CD4-positive, alpha-beta T cell treated with Interleukin-6 for 4 hours (primary cell): ENCODE measurements at regions not wholly inside any gene's neighbourhood (a gene's known extent, or its start where the extent isn't known, plus 50 kb on each side); places are given as distances from the start of the nearest gene placed in this dataset.
"Not testable (repeated sequence)": the region's sequence is repeated elsewhere in the genome, so short reads cannot be mapped to it uniquely, and the experiment has no call there.

Source experiments
- DNase-seq: peaks from one replicate; pipeline ENCODE4 v3.0.0-alpha.2; 2020; ENCODE audit warnings: mixed read lengths

- DNase-seq: no peak
Observed at GRCh38 chr13:78060966-78061365, 142.3 kb upstream of the EDNRB start.

- not testable (repeated sequence) for DNase-seq
Observed at GRCh38 chr13:78056865-78057264, 138.2 kb upstream of the EDNRB start.

GRCh38 chr13:78054157-78054556 lies 135.5 kb upstream of the EDNRB start:
- no peak for DNase-seq

GRCh38 chr13:78047151-78047550 lies 128.5 kb upstream of the EDNRB start:
- DNase-seq: no peak

GRCh38 chr13:78046331-78046730 lies 127.7 kb upstream of the EDNRB start:
- no peak for DNase-seq

- DNase-seq: no peak
Observed at GRCh38 chr13:78045916-78046315, 127.3 kb upstream of the EDNRB start.

- DNase-seq: not testable (repeated sequence)
Observed at GRCh38 chr13:78041366-78041765, 122.7 kb upstream of the EDNRB start.

GRCh38 chr13:78040205-78040830 lies 121.7 kb upstream of the EDNRB start:
- DNase-seq: no peak

GRCh38 chr13:78036841-78037240 lies 118.2 kb upstream of the EDNRB start:
- no peak for DNase-seq

- no peak for DNase-seq
Observed at GRCh38 chr13:78035500-78035899, 116.9 kb upstream of the EDNRB start.

- no peak for DNase-seq
Observed at GRCh38 chr13:78033509-78033908, 114.9 kb upstream of the EDNRB start.

- no peak for DNase-seq
Observed at GRCh38 chr13:78032132-78032531, 113.5 kb upstream of the EDNRB start.

GRCh38 chr13:78030341-78030896 lies 111.8 kb upstream of the EDNRB start:
- no peak for DNase-seq

GRCh38 chr13:78029901-78030300 lies 111.3 kb upstream of the EDNRB start:
- DNase-seq: no peak

- DNase-seq: no peak
Observed at GRCh38 chr13:78028960-78029359, 110.3 kb upstream of the EDNRB start.

GRCh38 chr13:78024996-78025395 lies 106.4 kb upstream of the EDNRB start:
- no peak for DNase-seq

GRCh38 chr13:78022164-78022877 lies 103.7 kb upstream of the EDNRB start:
- peak; percentile 32 for DNase-seq

- no peak for DNase-seq
Observed at GRCh38 chr13:78020861-78021260, 102.2 kb upstream of the EDNRB start.

- DNase-seq: no peak
Observed at GRCh38 chr13:78015782-78016181, 97.2 kb upstream of the EDNRB start.

GRCh38 chr13:78012046-78012445 lies 93.4 kb upstream of the EDNRB start:
- no peak for DNase-seq

- DNase-seq: no peak
Observed at GRCh38 chr13:78004821-78005220, 86.2 kb upstream of the EDNRB start.

- DNase-seq: no peak
Observed at GRCh38 chr13:77999746-78000145, 81.1 kb upstream of the EDNRB start.

GRCh38 chr13:77994166-77994565 lies 75.5 kb upstream of the EDNRB start:
- no peak for DNase-seq

GRCh38 chr13:77991003-77991402 lies 72.4 kb upstream of the EDNRB start:
- no peak for DNase-seq
